HUES64 (cell line): ENCODE measurements at regions not wholly inside any gene's neighbourhood (a gene's known extent, or its start where the extent isn't known, plus 50 kb on each side); places are given as distances from the start of the nearest gene placed in this dataset.

Experiments used
- H3K27ac ChIP-seq: 2 replicates; pipeline ENCODE4 v1.7.0; 2013; ENCODE audit warnings: low read depth, low read length, inconsistent platforms
- H3K27me3 ChIP-seq: 2 replicates; pipeline ENCODE4 v1.6.1; 2013; ENCODE audit warnings: mild to moderate bottlenecking, low read length; ENCODE audit not compliant: insufficient read depth
- H3K36me3 ChIP-seq: 2 replicates; pipeline ENCODE4 v1.6.1; 2013; ENCODE audit warnings: mild to moderate bottlenecking, low read length; ENCODE audit not compliant: insufficient read depth
- H3K4me1 ChIP-seq: 2 replicates; pipeline ENCODE4 v1.6.1; 2013; ENCODE audit warnings: mild to moderate bottlenecking, low read length, moderate library complexity; ENCODE audit not compliant: insufficient read depth
- H3K4me3 ChIP-seq: 2 replicates; pipeline ENCODE4 v1.5.1; 2013; ENCODE audit warnings: mild to moderate bottlenecking, low read length, moderate library complexity
- H3K9ac ChIP-seq: 2 replicates; pipeline ENCODE4 v1.6.1; 2013; ENCODE audit warnings: mild to moderate bottlenecking, low read depth, low read length
- H3K9me3 ChIP-seq: 2 replicates; pipeline ENCODE4 v1.6.1; 2013; ENCODE audit warnings: low read depth, low read length; ENCODE audit not compliant: insufficient read depth
- WGBS: fragments of 150-250, 120-280 bp; methylation state at CpG from one replicate; pipeline ENCODE4 v1.1.7; 2013; ENCODE audit warnings: missing lambda C conversion rate; 5-methylcytosine and 5-hydroxymethylcytosine counted together

- no peak overlapping the region for H3K27ac ChIP-seq
- no peaks in the 10 kb centered on the region for H3K36me3 ChIP-seq
- H3K27me3 ChIP-seq: no peaks in the 10 kb centered on the region
- H3K4me1 ChIP-seq: no peaks in the 10 kb centered on the region
- peaks cover 10% of the 10 kb centered on the region for H3K9me3 ChIP-seq
- no peak overlapping the region for H3K9ac ChIP-seq
- no peak overlapping the region for H3K4me3 ChIP-seq
These were observed 265.1 kb downstream of the ETAA1 start for GRCh38 chr2:67662222-67662621.

- no peak overlapping the region for H3K9ac ChIP-seq
- no peaks in the 10 kb centered on the region for H3K4me1 ChIP-seq
- H3K36me3 ChIP-seq: no peaks in the 10 kb centered on the region
- H3K4me3 ChIP-seq: no peak overlapping the region
- no peaks in the 10 kb centered on the region for H3K27me3 ChIP-seq
- no peak overlapping the region for H3K27ac ChIP-seq
- WGBS: 92% methylated on average over 2 of the region's 2 CpGs
- H3K9me3 ChIP-seq: peaks cover 10% of the 10 kb centered on the region
These were observed 266.6 kb downstream of the ETAA1 start for GRCh38 chr2:67663776-67664175.

GRCh38 chr2:67666386-67667053 is 269.4 kb downstream of the ETAA1 start:
- Histone ChIP-seq H3K27ac (no peak overlapping the region), H3K4me3 (no peak overlapping the region), H3K27me3 (no peaks in the 10 kb centered on the region), H3K4me1 (no peaks in the 10 kb centered on the region), H3K9ac (no peak overlapping the region), H3K36me3 (no peaks in the 10 kb centered on the region), H3K9me3 (no peaks in the 10 kb centered on the region)
- 98% methylated on average over 4 of the region's 5 CpGs for WGBS

GRCh38 chr2:67667054-67667908 is 270.1 kb downstream of the ETAA1 start:
- H3K4me1 ChIP-seq: no peaks in the 10 kb centered on the region
- H3K27ac ChIP-seq: no peak overlapping the region
- no peaks in the 10 kb centered on the region for H3K27me3 ChIP-seq
- no peaks in the 10 kb centered on the region for H3K36me3 ChIP-seq
- H3K9ac ChIP-seq: no peak overlapping the region
- H3K4me3 ChIP-seq: no peak overlapping the region
- H3K9me3 ChIP-seq: no peaks in the 10 kb centered on the region
- WGBS: 95% methylated on average over 2 of the region's 2 CpGs

- H3K4me1 ChIP-seq: no peaks in the 10 kb centered on the region
- H3K9me3 ChIP-seq: no peaks in the 10 kb centered on the region
- no peaks in the 10 kb centered on the region for H3K36me3 ChIP-seq
- no peak overlapping the region for H3K9ac ChIP-seq
- H3K4me3 ChIP-seq: no peak overlapping the region
- H3K27ac ChIP-seq: no peak overlapping the region
- no peaks in the 10 kb centered on the region for H3K27me3 ChIP-seq
These were observed 271.4 kb downstream of the ETAA1 start for GRCh38 chr2:67668538-67668937.

- Histone ChIP-seq H3K27me3 (no peaks in the 10 kb centered on the region), H3K27ac (no peak overlapping the region)
- 92% methylated on average over 3 of the region's 3 CpGs for WGBS
These were observed 272.0 kb downstream of the ETAA1 start for GRCh38 chr2:67669168-67669567.

GRCh38 chr2:67669766-67670165 is 272.6 kb downstream of the ETAA1 start:
- H3K27ac ChIP-seq: no peak overlapping the region
- H3K36me3 ChIP-seq: no peaks in the 10 kb centered on the region
- no peak overlapping the region for H3K4me3 ChIP-seq
- no peaks in the 10 kb centered on the region for H3K27me3 ChIP-seq
- H3K9me3 ChIP-seq: no peaks in the 10 kb centered on the region
- WGBS: 70% methylated on average over 5 of the region's 5 CpGs
- no peak overlapping the region for H3K9ac ChIP-seq
- H3K4me1 ChIP-seq: no peaks in the 10 kb centered on the region

More at GRCh38 chr2:67669168-67669567, 272.0 kb downstream of the ETAA1 start:
- Histone ChIP-seq H3K9me3 (no peaks in the 10 kb centered on the region), H3K4me3 (no peak overlapping the region), H3K36me3 (no peaks in the 10 kb centered on the region), H3K4me1 (no peaks in the 10 kb centered on the region), H3K9ac (no peak overlapping the region)

GRCh38 chr2:67670747-67671183 is 273.6 kb downstream of the ETAA1 start:
- Histone ChIP-seq H3K27ac (no peak overlapping the region), H3K4me1 (no peaks in the 10 kb centered on the region), H3K9ac (no peak overlapping the region), H3K36me3 (no peaks in the 10 kb centered on the region), H3K27me3 (no peaks in the 10 kb centered on the region), H3K4me3 (no peak overlapping the region), H3K9me3 (no peaks in the 10 kb centered on the region)
- 92% methylated on average over 6 of the region's 6 CpGs for WGBS

- no peak overlapping the region for H3K4me3 ChIP-seq
- no peaks in the 10 kb centered on the region for H3K36me3 ChIP-seq
- H3K9me3 ChIP-seq: no peaks in the 10 kb centered on the region
- no peak overlapping the region for H3K27ac ChIP-seq
- no peak overlapping the region for H3K9ac ChIP-seq
- no peaks in the 10 kb centered on the region for H3K27me3 ChIP-seq
- WGBS: 92% methylated on average over 10 of the region's 10 CpGs
- H3K4me1 ChIP-seq: no peaks in the 10 kb centered on the region
These were observed 274.6 kb downstream of the ETAA1 start for GRCh38 chr2:67671464-67672450.

- WGBS: 91% methylated on average over 2 of the region's 4 CpGs
- Histone ChIP-seq H3K4me3 (no peak overlapping the region), H3K9ac (no peak overlapping the region), H3K36me3 (no peaks in the 10 kb centered on the region), H3K27ac (no peak overlapping the region), H3K27me3 (no peaks in the 10 kb centered on the region), H3K9me3 (no peaks in the 10 kb centered on the region), H3K4me1 (no peaks in the 10 kb centered on the region)
These were observed 277.5 kb downstream of the ETAA1 start for GRCh38 chr2:67674668-67675067.

- H3K4me3 ChIP-seq: no peak overlapping the region
- H3K4me1 ChIP-seq: no peaks in the 10 kb centered on the region
- no peaks in the 10 kb centered on the region for H3K36me3 ChIP-seq
- no peak overlapping the region for H3K9ac ChIP-seq
- 100% methylated on average over 1 of the region's 2 CpGs for WGBS
- H3K27ac ChIP-seq: no peak overlapping the region
- H3K27me3 ChIP-seq: no peaks in the 10 kb centered on the region
- H3K9me3 ChIP-seq: no peaks in the 10 kb centered on the region
These were observed 287.9 kb downstream of the ETAA1 start for GRCh38 chr2:67684991-67685390.
